ENCODE measurements at regions not wholly inside any gene's neighbourhood (a gene's known extent, or its start where the extent isn't known, plus 50 kb on each side); places are given as distances from the start of the nearest gene placed in this dataset.

GRCh38 chr16:55007504-55007903, 76.8 kb downstream of the IRX5 start:
- Histone ChIP-seq H3K9me3 (ENCODE audit: low read length) (no peaks in the 10 kb centered on the region), H3K4me1 (ENCODE audit: insufficient read depth, low read length, poor library complexity, severe bottlenecking) (peaks cover 9% of the 10 kb centered on the region), H3K36me3 (ENCODE audit: insufficient read depth, low read length) (no peaks in the 10 kb centered on the region), H3K4me3 (ENCODE audit: low read depth, low read length, poor library complexity, severe bottlenecking) (no peak overlapping the region), H2AFZ (ENCODE audit: low read length) (no peak overlapping the region), H3K4me2 (ENCODE audit: low read length) (no peak overlapping the region), H3K79me2 (ENCODE audit: insufficient read depth, low read depth, low read length) (no peaks in the 10 kb centered on the region), H3K9me2 (ENCODE audit: insufficient read depth, low read length) (no peaks in the 10 kb centered on the region), H4K20me1 (ENCODE audit: insufficient read depth, low read length) (no peaks in the 10 kb centered on the region), H3K27ac (ENCODE audit: low read depth, low read length, poor library complexity, severe bottlenecking) (no peak overlapping the region)
- intact Hi-C loops (cut with micrococcal nuclease; ENCODE audit: unreplicated experiment): no loop called here
- DNase-seq (ENCODE audit: low spot score): no peak
- CTCF ChIA-PET (ENCODE audit: unreplicated experiment): no interaction called here
- TF ChIP-seq EZH2phosphoT487 (IDR thresholded peaks at IDR 0.05; ENCODE audit: borderline replicate concordance, low read depth, low read length): no peak
- no peak for TF ChIP-seq CTCF (conservative IDR thresholded peaks at IDR 0.05; ENCODE audit: low read length)
- POLR2A ChIA-PET: no interaction called here
- no TSS peak for BruUV-seq (replicated peaks)

GRCh38 chr16:55008836-55009510, 78.3 kb downstream of the IRX5 start:
- ChIA-PET CTCF (ENCODE audit: unreplicated experiment) (interaction anchor here (0.6 kb wide), 1 partner anchor 419 kb away, joined by 3 read pairs; no protein-coding TSS in a partner anchor), POLR2A (no interaction called here)
- peaks cover 9% of the 10 kb centered on the region for H3K4me1 ChIP-seq (ENCODE audit: insufficient read depth, low read length, poor library complexity, severe bottlenecking)
- DNase-seq (ENCODE audit: low spot score): no peak
- no peaks in the 10 kb centered on the region for H4K20me1 ChIP-seq (ENCODE audit: insufficient read depth, low read length)
- H2AFZ ChIP-seq (ENCODE audit: low read length): no peak overlapping the region
- no peak overlapping the region for H3K27ac ChIP-seq (ENCODE audit: low read depth, low read length, poor library complexity, severe bottlenecking)
- H3K36me3 ChIP-seq (ENCODE audit: insufficient read depth, low read length): no peaks in the 10 kb centered on the region
- H3K9me2 ChIP-seq (ENCODE audit: insufficient read depth, low read length): no peaks in the 10 kb centered on the region
- BruUV-seq (replicated peaks): no TSS peak
- H3K4me2 ChIP-seq (ENCODE audit: low read length): no peak overlapping the region
- no peaks in the 10 kb centered on the region for H3K9me3 ChIP-seq (ENCODE audit: low read length)
- H3K4me3 ChIP-seq (ENCODE audit: low read depth, low read length, poor library complexity, severe bottlenecking): no peak overlapping the region
- TF ChIP-seq EZH2phosphoT487 (IDR thresholded peaks at IDR 0.05; ENCODE audit: borderline replicate concordance, low read depth, low read length) (no peak), CTCF (conservative IDR thresholded peaks at IDR 0.05; ENCODE audit: low read length) (no peak)
- H3K79me2 ChIP-seq (ENCODE audit: insufficient read depth, low read depth, low read length): no peaks in the 10 kb centered on the region
- intact Hi-C loops (cut with micrococcal nuclease; ENCODE audit: unreplicated experiment): no loop called here

- Histone ChIP-seq H3K27ac (ENCODE audit: low read depth, low read length, poor library complexity, severe bottlenecking) (no peak overlapping the region), H3K4me1 (ENCODE audit: insufficient read depth, low read length, poor library complexity, severe bottlenecking) (peaks cover 9% of the 10 kb centered on the region), H2AFZ (ENCODE audit: low read length) (no peak overlapping the region), H3K36me3 (ENCODE audit: insufficient read depth, low read length) (no peaks in the 10 kb centered on the region), H3K9me2 (ENCODE audit: insufficient read depth, low read length) (no peaks in the 10 kb centered on the region), H4K20me1 (ENCODE audit: insufficient read depth, low read length) (no peaks in the 10 kb centered on the region), H3K4me2 (ENCODE audit: low read length) (no peak overlapping the region), H3K79me2 (ENCODE audit: insufficient read depth, low read depth, low read length) (no peaks in the 10 kb centered on the region), H3K4me3 (ENCODE audit: low read depth, low read length, poor library complexity, severe bottlenecking) (no peak overlapping the region), H3K9me3 (ENCODE audit: low read length) (no peaks in the 10 kb centered on the region)
- no TSS peak for BruUV-seq (replicated peaks)
- DNase-seq (ENCODE audit: low spot score): no peak
- intact Hi-C loops (cut with micrococcal nuclease; ENCODE audit: unreplicated experiment): no loop called here
- ChIA-PET CTCF (ENCODE audit: unreplicated experiment) (interaction anchor here (0.6 kb wide), 1 partner anchor 418 kb away, joined by 3 read pairs; no protein-coding TSS in a partner anchor), POLR2A (no interaction called here)
- no peak for TF ChIP-seq EZH2phosphoT487 (IDR thresholded peaks at IDR 0.05; ENCODE audit: borderline replicate concordance, low read depth, low read length)
- TF ChIP-seq CTCF (conservative IDR thresholded peaks at IDR 0.05; ENCODE audit: low read length): no peak
Observed at GRCh38 chr16:55009581-55009980, 78.9 kb downstream of the IRX5 start.
